Right atrium auricular region (tissue), 2 donors: ENCODE measurements at regions not wholly inside any gene's neighbourhood (a gene's known extent, or its start where the extent isn't known, plus 50 kb on each side); places are given as distances from the start of the nearest gene placed in this dataset.

Experiments
- DNase-seq: peaks from one replicate; pipeline ENCODE4 v3.0.0-alpha.2; 2019; ENCODE audit warnings: low spot score
- H3K27ac ChIP-seq, 2 donors: fragments of 200-600 bp; sonication (generic); 1 replicate in 1 of 2; 2 replicates in 1 of 2; pipeline ENCODE4 v1.5.1; 2016 to 2019
- H3K27me3 ChIP-seq, 2 donors: fragments of 200-600 bp; sonication (generic); one replicate each; pipeline versions ENCODE4 v1.5.1 to v1.6.0; 2017 to 2019
- H3K36me3 ChIP-seq: fragments of 200-600 bp; sonication (generic); one replicate; pipeline ENCODE4 v1.5.1; 2016
- H3K4me1 ChIP-seq, 2 donors: fragments of 200-600 bp; sonication (generic); one replicate each; pipeline versions ENCODE4 v1.5.1 to v1.6.0; 2017 to 2019
- H3K4me3 ChIP-seq, 2 donors: fragments of 200-600 bp; sonication (generic); 1 replicate in 1 of 2; 2 replicates in 1 of 2; pipeline ENCODE4 v1.5.1; 2017 to 2019; ENCODE audit warnings: mild to moderate bottlenecking in 1 of 2, moderate library complexity in 1 of 2
- H3K9me3 ChIP-seq, 2 donors: fragments of 200-600 bp; sonication (generic); one replicate each; pipeline ENCODE4 v1.5.1; 2019
- TF ChIP-seq, protein P1 (sequence below), 2 donors: fragments of 200-600 bp; sonication (generic); IDR thresholded peaks; one replicate each; pipeline ENCODE4 v1.5.1; 2019; ENCODE audit warnings: antibody characterized with exemption in 2 of 2

DNA sequence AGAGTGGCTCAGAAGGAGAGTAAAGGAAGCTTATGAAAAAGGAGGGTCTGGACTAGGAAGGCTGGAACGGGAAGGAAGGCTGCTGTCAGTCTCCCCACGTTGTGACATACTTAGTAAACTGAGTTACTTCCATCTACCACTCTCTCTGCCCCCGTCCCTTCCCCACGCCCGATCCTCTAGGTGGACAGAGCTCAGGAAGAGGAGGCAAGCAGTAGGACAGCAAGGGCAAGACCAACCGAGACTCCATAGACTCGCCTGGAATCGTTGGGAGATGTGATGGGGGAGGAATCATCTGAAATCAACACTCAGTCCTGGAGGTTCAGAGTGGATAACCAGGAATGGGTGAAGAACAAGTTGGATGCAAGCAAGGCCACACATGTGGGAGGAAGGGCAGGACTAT is 240.7 kb downstream of the BUD13 start:
- Histone ChIP-seq H3K36me3 (no peaks in the 10 kb centered on the region), H3K9me3 (peaks cover 0 to 11% of the 10 kb centered on the region in 2 donors), H3K27ac (no peak overlapping the region), H3K27me3 (no peaks in the 10 kb centered on the region), H3K4me3 (no peak overlapping the region), H3K4me1 (no peaks in the 10 kb centered on the region)
- DNase-seq, result no peak
- TF ChIP-seq, protein P1, sequence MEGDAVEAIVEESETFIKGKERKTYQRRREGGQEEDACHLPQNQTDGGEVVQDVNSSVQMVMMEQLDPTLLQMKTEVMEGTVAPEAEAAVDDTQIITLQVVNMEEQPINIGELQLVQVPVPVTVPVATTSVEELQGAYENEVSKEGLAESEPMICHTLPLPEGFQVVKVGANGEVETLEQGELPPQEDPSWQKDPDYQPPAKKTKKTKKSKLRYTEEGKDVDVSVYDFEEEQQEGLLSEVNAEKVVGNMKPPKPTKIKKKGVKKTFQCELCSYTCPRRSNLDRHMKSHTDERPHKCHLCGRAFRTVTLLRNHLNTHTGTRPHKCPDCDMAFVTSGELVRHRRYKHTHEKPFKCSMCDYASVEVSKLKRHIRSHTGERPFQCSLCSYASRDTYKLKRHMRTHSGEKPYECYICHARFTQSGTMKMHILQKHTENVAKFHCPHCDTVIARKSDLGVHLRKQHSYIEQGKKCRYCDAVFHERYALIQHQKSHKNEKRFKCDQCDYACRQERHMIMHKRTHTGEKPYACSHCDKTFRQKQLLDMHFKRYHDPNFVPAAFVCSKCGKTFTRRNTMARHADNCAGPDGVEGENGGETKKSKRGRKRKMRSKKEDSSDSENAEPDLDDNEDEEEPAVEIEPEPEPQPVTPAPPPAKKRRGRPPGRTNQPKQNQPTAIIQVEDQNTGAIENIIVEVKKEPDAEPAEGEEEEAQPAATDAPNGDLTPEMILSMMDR (IDR thresholded peaks at IDR 0.05), result no peak

- Histone ChIP-seq H3K4me1 (no peaks in the 10 kb centered on the region), H3K36me3 (no peaks in the 10 kb centered on the region), H3K9me3 (peaks cover 0 to 11% of the 10 kb centered on the region in 2 donors), H3K27ac (no peak overlapping the region), H3K4me3 (no peak overlapping the region), H3K27me3 (no peaks in the 10 kb centered on the region)
- TF ChIP-seq, protein P1 (IDR thresholded peaks at IDR 0.05), result no peak
- no peak for DNase-seq
These were observed 242.1 kb downstream of the BUD13 start for GRCh38 chr11:116530705-116531104.

DNA sequence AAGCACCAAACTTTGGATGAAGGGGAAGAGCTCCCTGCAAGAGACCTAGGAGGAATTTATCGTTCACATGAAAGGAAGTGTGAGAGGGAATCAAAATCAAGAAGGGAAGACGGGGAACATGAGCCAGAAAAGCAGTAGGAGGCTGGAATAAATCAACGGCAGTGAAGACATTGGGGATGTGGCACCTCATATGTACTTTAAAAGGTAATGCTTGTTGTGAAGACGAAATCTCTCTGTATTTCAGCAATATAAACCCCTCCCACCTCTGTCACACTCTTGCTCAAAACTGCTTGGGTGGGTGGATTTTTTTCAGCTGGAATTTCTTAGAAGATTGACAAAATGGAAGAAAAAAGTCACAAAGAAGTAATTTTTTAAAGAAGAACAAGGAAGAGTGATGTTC is 243.5 kb downstream of the BUD13 start:
- no peaks in the 10 kb centered on the region for H3K27me3 ChIP-seq
- peaks cover 0 to 11% of the 10 kb centered on the region in 2 donors for H3K9me3 ChIP-seq
- DNase-seq, result no peak
- no peaks in the 10 kb centered on the region for H3K36me3 ChIP-seq
- no peaks in the 10 kb centered on the region for H3K4me1 ChIP-seq
- TF ChIP-seq, protein P1 (IDR thresholded peaks at IDR 0.05), result no peak
- H3K27ac ChIP-seq, result no peak overlapping the region
- no peak overlapping the region for H3K4me3 ChIP-seq

- Histone ChIP-seq H3K4me3 (no peak overlapping the region), H3K27me3 (no peaks in the 10 kb centered on the region), H3K9me3 (peaks cover 0 to 11% of the 10 kb centered on the region in 2 donors), H3K27ac (no peak overlapping the region), H3K36me3 (no peaks in the 10 kb centered on the region), H3K4me1 (no peaks in the 10 kb centered on the region)
- no peak for DNase-seq
- TF ChIP-seq, protein P1 (IDR thresholded peaks at IDR 0.05), result no peak
These were observed 245.4 kb downstream of the BUD13 start for GRCh38 chr11:116527180-116527991.

- Histone ChIP-seq H3K27me3 (no peaks in the 10 kb centered on the region), H3K36me3 (no peaks in the 10 kb centered on the region), H3K4me3 (no peak overlapping the region), H3K4me1 (no peaks in the 10 kb centered on the region), H3K27ac (no peak overlapping the region), H3K9me3 (peaks cover 0 to 8% of the 10 kb centered on the region in 2 donors)
- no peak for DNase-seq
- TF ChIP-seq, protein P1 (IDR thresholded peaks at IDR 0.05), result no peak
These were observed 246.8 kb downstream of the BUD13 start for GRCh38 chr11:116525961-116526495.
